ENCODE measurements at regions not wholly inside any gene's neighbourhood (a gene's known extent, or its start where the extent isn't known, plus 50 kb on each side); places are given as distances from the start of the nearest gene placed in this dataset.

GRCh38 chr4:180706766-180707165 lies 1536.4 kb upstream of the TENM3 start:
- DNase-seq: no peak

DNA sequence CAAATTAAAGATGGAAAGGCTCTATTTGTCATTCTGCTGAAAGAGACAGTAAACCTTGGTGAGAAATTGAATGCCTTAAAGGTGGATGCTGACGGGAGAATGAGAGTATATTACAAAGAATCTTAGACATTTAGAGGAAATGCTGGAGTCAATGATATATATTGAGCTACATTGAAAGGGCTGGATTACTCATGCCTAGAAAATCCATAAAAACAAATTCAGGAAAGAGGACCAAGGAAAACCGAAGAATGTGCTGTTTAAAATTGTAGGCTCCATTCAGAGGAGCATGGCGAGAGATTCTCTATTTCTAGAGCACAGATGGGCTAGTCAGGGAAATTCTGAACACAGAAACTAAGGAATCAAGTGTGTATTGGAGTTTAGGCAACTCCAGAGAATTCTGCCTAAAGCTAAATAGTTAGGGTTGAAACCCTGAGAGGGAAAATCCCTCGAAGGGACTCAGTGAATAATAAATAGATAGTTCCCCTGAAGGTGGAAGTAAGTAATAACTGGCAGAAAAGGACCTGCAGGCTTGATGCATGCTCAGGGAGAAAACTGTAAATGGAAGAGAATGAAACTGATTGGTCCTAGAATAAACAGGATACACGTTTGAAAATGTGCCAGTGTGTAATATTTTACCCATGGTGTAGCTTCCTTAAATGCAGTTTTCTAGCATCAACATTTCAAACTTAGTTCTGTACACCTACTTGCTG lies 1532.4 kb upstream of the TENM3 start:
- intact Hi-C loops (cut with DNase I): no loop called here

More at GRCh38 chr4:180706766-180707165, 1536.4 kb upstream of the TENM3 start:
- peaks cover 0 to 20% of the 10 kb centered on the region in 2 donors for H3K9me3 ChIP-seq
- ATAC-seq: no peak
- TF ChIP-seq CTCF (IDR thresholded peaks at IDR 0.05): no peak
- no peaks in the 10 kb centered on the region for H3K4me1 ChIP-seq
- no peak overlapping the region for H3K4me3 ChIP-seq
- no peaks in the 10 kb centered on the region for H3K27me3 ChIP-seq
- no peaks in the 10 kb centered on the region for H3K36me3 ChIP-seq
- no peak overlapping the region for H3K27ac ChIP-seq
- intact Hi-C loops (cut with DNase I): no loop called here

DNA sequence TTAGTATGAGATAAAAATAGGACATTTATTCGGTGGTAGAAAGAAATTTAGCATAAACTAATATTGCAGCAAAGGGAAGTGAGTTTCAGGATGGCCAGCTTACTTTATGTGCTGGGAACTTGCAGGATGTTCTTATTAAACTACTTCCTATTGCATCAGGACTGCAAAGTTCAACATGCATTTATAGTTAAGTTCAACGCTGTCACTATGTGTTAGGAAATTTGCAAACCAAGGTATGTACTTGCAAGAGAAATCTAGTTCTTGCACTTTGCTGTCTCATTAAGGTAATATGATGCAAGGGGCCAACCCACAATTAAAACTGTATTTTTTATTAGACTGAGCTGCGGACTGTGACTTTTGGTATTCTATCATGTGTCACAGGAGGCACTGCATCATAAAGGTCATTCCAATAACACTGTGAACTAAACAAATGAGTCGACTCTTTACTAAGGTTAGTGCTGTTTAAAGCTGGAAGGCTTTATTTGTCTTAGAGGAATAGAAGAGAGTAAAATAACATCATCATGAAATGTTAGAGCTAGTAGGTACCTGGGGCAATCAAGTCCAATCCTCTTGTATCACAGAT lies 1525.7 kb upstream of the TENM3 start:
- no peak for TF ChIP-seq CTCF (IDR thresholded peaks at IDR 0.05)
- H3K27ac ChIP-seq: no peak overlapping the region
- no peaks in the 10 kb centered on the region for H3K9me3 ChIP-seq
- no peaks in the 10 kb centered on the region for H3K4me1 ChIP-seq
- no peaks in the 10 kb centered on the region for H3K27me3 ChIP-seq
- H3K4me3 ChIP-seq: no peak overlapping the region
- intact Hi-C loops (cut with DNase I): no loop called here
- H3K36me3 ChIP-seq: no peaks in the 10 kb centered on the region
- ATAC-seq: no peak
- DNase-seq: no peak

More for the DNA sequence above, 1532.4 kb upstream of the TENM3 start:
- Histone ChIP-seq H3K27ac (no peak overlapping the region), H3K4me3 (no peak overlapping the region), H3K4me1 (no peaks in the 10 kb centered on the region), H3K27me3 (no peaks in the 10 kb centered on the region), H3K36me3 (no peaks in the 10 kb centered on the region), H3K9me3 (peaks cover 0 to 20% of the 10 kb centered on the region in 2 donors)
- no peak for DNase-seq
- TF ChIP-seq CTCF (IDR thresholded peaks at IDR 0.05): no peak
- no peak for ATAC-seq

DNA sequence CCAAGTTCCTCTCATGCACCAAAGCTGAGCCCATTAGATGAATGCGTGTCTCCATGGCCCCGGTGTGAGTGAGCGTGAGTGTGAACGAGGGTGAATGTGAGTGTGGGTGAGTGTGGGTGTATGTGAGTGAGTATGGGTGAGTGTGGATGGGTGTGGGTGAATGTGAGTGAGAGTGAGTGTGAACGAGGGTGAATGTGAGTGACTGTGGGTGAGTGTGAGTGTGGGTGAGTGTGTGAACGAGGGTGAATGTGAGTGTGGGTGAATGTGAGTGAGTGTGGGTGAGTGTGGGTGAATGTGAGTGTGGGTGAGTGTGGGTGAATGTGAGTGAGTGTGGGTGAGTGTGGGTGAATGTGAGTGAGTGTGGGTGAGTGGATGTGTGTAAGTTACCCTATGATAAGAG lies 1521.8 kb upstream of the TENM3 start:
- H3K27me3 ChIP-seq: no peaks in the 10 kb centered on the region
- H3K4me3 ChIP-seq: no peak overlapping the region
- TF ChIP-seq CTCF (IDR thresholded peaks at IDR 0.05): no peak
- no peak overlapping the region for H3K27ac ChIP-seq
- no peaks in the 10 kb centered on the region for H3K9me3 ChIP-seq
- intact Hi-C loops (cut with DNase I): no loop called here
- no peaks in the 10 kb centered on the region for H3K4me1 ChIP-seq
- ATAC-seq: no peak
- no peaks in the 10 kb centered on the region for H3K36me3 ChIP-seq
- no peak for DNase-seq

DNA sequence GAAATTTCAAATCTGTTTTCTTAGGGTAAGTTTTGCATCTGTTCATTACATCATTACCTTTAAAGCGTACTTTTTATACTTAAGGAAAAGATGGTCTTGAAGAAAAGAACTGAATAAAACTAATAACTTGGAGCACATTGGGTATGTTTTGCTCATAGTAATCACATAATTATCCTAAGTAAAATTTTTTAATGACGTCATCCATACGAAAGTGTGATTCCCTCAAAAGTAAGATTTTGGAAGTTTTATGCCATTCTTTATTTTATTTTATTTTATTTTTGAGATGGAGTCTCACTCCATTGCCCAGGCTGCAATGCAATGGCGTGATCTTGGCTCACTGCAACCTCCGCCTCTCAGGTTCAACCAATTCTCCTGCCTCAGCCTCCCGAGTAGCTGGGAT lies 1516.6 kb upstream of the TENM3 start:
- Histone ChIP-seq H3K27me3 (no peaks in the 10 kb centered on the region), H3K27ac (no peak overlapping the region), H3K9me3 (no peaks in the 10 kb centered on the region), H3K4me3 (no peak overlapping the region), H3K4me1 (no peaks in the 10 kb centered on the region), H3K36me3 (no peaks in the 10 kb centered on the region)
- ATAC-seq: no peak
- DNase-seq: no peak
- intact Hi-C loops (cut with DNase I): no loop called here
- TF ChIP-seq CTCF (IDR thresholded peaks at IDR 0.05): no peak
